H1 (cell line): ENCODE measurements at regions not wholly inside any gene's neighbourhood (a gene's known extent, or its start where the extent isn't known, plus 50 kb on each side); places are given as distances from the start of the nearest gene placed in this dataset.

ENCODE experiments used
- CTCF ChIP-seq, 3 experiments: IDR thresholded peaks; 1 replicate in 2 of 3; 2 replicates in 1 of 3; pipeline versions ENCODE4 v1.5.1 to v1.6.1; 2011; ENCODE audit warnings: low read length in 3 of 3, mild to moderate bottlenecking in 3 of 3, inconsistent platforms in 2 of 3, low read depth in 1 of 3, moderate library complexity in 1 of 3; ENCODE audit not compliant: insufficient read depth in 1 of 3; ENCODE audit errors: control extremely low read depth in 1 of 3
- JUN ChIP-seq: IDR thresholded peaks from 2 replicates; pipeline ENCODE4 v1.6.1; 2011; ENCODE audit warnings: low read depth, mild to moderate bottlenecking, improper control_type of control experiment, low read length
- MAX ChIP-seq: IDR thresholded peaks from 2 replicates; pipeline ENCODE4 v1.6.1; 2012; ENCODE audit warnings: inconsistent platforms
- SP2 ChIP-seq: IDR thresholded peaks from 2 replicates; pipeline ENCODE4 v1.6.1; 2012; ENCODE audit warnings: mild to moderate bottlenecking, low read length, inconsistent platforms
- TAF7 ChIP-seq: optimal IDR thresholded peaks from 2 replicates; pipeline ENCODE3; 2011; ENCODE audit warnings: low read depth, mild to moderate bottlenecking, inconsistent platforms, low read length, moderate library complexity, borderline replicate concordance
- TBP ChIP-seq: IDR thresholded peaks from 2 replicates; pipeline ENCODE4 v1.6.1; 2011; ENCODE audit warnings: low read depth, low read length, improper control_type of control experiment

DNA sequence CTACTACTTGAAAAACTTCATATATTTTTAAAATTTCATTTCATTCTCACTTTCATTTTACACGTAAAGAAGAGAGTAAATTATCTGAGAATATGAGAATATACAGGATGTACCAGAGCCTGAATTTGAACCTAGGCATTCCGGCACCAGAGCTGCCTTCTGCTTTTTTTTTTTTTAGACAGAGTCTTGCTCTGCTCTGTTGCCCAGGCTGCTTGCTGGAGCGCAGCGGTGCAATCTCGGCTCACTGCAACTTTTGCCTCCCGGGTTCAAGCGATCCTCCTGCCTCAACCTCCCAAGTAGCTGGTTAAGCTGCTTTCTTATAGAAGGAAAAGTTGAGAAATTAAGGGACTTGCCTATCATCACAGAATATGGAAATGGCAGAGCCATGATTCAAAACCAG lies 540.1 kb downstream of the EBF1 start (continued):
- TF ChIP-seq CTCF (IDR thresholded peaks at IDR 0.05; ENCODE audit: control extremely low read depth in 1 of 3, insufficient read depth in 1 of 3, low read depth in 1 of 3, low read length in 3 of 3): no peak
- TF ChIP-seq SP2: no peak
- no peak for TF ChIP-seq TBP
- no peak for TF ChIP-seq TAF7
- no peak for TF ChIP-seq MAX
- no peak for TF ChIP-seq JUN
